ENCODE measurements at regions not wholly inside any gene's neighbourhood (a gene's known extent, or its start where the extent isn't known, plus 50 kb on each side); places are given as distances from the start of the nearest gene placed in this dataset.
A peak's percentile ranks its signal among the peaks of the same experiment; 100 is the strongest.

- TF ChIP-seq CTCF (IDR thresholded peaks at IDR 0.05; ENCODE audit: insufficient read depth, low read length) = no peak
- TF ChIP-seq POLR2AphosphoS5 (IDR thresholded peaks at IDR 0.05; ENCODE audit: low read depth) = no peak
- TF ChIP-seq, protein P1, sequence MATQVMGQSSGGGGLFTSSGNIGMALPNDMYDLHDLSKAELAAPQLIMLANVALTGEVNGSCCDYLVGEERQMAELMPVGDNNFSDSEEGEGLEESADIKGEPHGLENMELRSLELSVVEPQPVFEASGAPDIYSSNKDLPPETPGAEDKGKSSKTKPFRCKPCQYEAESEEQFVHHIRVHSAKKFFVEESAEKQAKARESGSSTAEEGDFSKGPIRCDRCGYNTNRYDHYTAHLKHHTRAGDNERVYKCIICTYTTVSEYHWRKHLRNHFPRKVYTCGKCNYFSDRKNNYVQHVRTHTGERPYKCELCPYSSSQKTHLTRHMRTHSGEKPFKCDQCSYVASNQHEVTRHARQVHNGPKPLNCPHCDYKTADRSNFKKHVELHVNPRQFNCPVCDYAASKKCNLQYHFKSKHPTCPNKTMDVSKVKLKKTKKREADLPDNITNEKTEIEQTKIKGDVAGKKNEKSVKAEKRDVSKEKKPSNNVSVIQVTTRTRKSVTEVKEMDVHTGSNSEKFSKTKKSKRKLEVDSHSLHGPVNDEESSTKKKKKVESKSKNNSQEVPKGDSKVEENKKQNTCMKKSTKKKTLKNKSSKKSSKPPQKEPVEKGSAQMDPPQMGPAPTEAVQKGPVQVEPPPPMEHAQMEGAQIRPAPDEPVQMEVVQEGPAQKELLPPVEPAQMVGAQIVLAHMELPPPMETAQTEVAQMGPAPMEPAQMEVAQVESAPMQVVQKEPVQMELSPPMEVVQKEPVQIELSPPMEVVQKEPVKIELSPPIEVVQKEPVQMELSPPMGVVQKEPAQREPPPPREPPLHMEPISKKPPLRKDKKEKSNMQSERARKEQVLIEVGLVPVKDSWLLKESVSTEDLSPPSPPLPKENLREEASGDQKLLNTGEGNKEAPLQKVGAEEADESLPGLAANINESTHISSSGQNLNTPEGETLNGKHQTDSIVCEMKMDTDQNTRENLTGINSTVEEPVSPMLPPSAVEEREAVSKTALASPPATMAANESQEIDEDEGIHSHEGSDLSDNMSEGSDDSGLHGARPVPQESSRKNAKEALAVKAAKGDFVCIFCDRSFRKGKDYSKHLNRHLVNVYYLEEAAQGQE (IDR thresholded peaks at IDR 0.05; ENCODE audit: insufficient replicate concordance, low read depth) = no peak
- no peak for TF ChIP-seq GABPA (IDR thresholded peaks at IDR 0.05; ENCODE audit: low read depth)
- TF ChIP-seq SPI1 (IDR thresholded peaks at IDR 0.05; ENCODE audit: borderline replicate concordance, low read depth) = no peak
- Histone ChIP-seq H3K27me3 (ENCODE audit: insufficient read depth, poor library complexity, severe bottlenecking) (peaks cover 18% of the 10 kb centered on the region), H3K27ac (replicated peaks) (no peak overlapping the region), H3K4me3 (replicated peaks; ENCODE audit: insufficient read depth, low read length) (no peak overlapping the region)
- no peak for DNase-seq (ENCODE audit: low read depth in 1 of 2, low spot score in 1 of 2)
These were observed 239.9 kb downstream of the ZNF516 start for GRCh38 chr18:76255070-76255683.

DNA sequence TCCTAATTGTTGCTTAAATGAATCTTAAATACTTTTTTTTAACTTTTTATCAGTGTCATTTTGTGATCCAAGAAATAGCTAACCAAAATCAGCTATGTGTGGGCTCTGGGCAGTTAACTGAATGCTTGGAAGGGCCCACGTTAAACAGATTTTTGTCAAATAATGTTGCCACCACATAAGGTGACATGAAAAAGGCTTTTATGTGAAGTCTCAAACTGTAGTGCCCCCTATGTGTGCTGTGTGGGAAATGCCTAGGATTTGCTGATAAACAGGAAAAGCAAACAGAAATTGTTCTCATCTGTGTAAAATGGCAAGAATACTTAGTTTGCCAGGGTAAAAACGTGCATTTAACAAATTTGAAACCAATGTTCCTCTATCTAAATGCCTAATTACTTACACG is 242.2 kb downstream of the ZNF516 start:
- TF ChIP-seq GABPA (IDR thresholded peaks at IDR 0.05; ENCODE audit: low read depth) (no peak), CTCF (IDR thresholded peaks at IDR 0.05; ENCODE audit: insufficient read depth, low read length) (peak; percentile 56)
- TF ChIP-seq, protein P1 (IDR thresholded peaks at IDR 0.05; ENCODE audit: insufficient replicate concordance, low read depth) = no peak
- Histone ChIP-seq H3K27me3 (ENCODE audit: insufficient read depth, poor library complexity, severe bottlenecking) (peaks cover 12% of the 10 kb centered on the region), H3K27ac (replicated peaks) (no peak overlapping the region), H3K4me3 (replicated peaks; ENCODE audit: insufficient read depth, low read length) (no peak overlapping the region)
- DNase-seq (ENCODE audit: low read depth in 1 of 2, low spot score in 1 of 2) = no peak

- no peak for TF ChIP-seq SPI1 (IDR thresholded peaks at IDR 0.05; ENCODE audit: borderline replicate concordance, low read depth)
- TF ChIP-seq CTCF (IDR thresholded peaks at IDR 0.05; ENCODE audit: insufficient read depth, low read length) = no peak
- no peak for TF ChIP-seq GABPA (IDR thresholded peaks at IDR 0.05; ENCODE audit: low read depth)
- TF ChIP-seq, protein P1 (IDR thresholded peaks at IDR 0.05; ENCODE audit: insufficient replicate concordance, low read depth) = no peak
- no peak for TF ChIP-seq POLR2AphosphoS5 (IDR thresholded peaks at IDR 0.05; ENCODE audit: low read depth)
- Histone ChIP-seq H3K27me3 (ENCODE audit: insufficient read depth, poor library complexity, severe bottlenecking) (peaks cover 9% of the 10 kb centered on the region), H3K27ac (replicated peaks) (no peak overlapping the region), H3K4me3 (replicated peaks; ENCODE audit: insufficient read depth, low read length) (no peak overlapping the region)
- DNase-seq (ENCODE audit: low read depth in 1 of 2, low spot score in 1 of 2) = no peak
These were observed 242.9 kb downstream of the ZNF516 start for GRCh38 chr18:76252139-76252538.

All from HL-60 (cell line).